Fibroblast of pulmonary artery (primary cell): ENCODE measurements at regions not wholly inside any gene's neighbourhood (a gene's known extent, or its start where the extent isn't known, plus 50 kb on each side); places are given as distances from the start of the nearest gene placed in this dataset.
A peak's percentile ranks its signal among the peaks of the same experiment; 100 is the strongest.

Experiments
- DNase-seq: peaks from one replicate; pipeline ENCODE4 v3.0.0-alpha.2; 2010; ENCODE audit warnings: low read depth
- H3K4me3 ChIP-seq: replicated peaks from 2 replicates; pipeline ENCODE4 v1.5.1; 2011; ENCODE audit warnings: low read depth, mild to moderate bottlenecking, control low read depth, low read length, moderate library complexity
- TF ChIP-seq, protein P1 (sequence below): IDR thresholded peaks from 2 replicates; pipeline ENCODE4 v1.5.1; 2011; ENCODE audit warnings: mild to moderate bottlenecking, control low read depth, low read length, inconsistent platforms; ENCODE audit errors: missing control alignments

DNA sequence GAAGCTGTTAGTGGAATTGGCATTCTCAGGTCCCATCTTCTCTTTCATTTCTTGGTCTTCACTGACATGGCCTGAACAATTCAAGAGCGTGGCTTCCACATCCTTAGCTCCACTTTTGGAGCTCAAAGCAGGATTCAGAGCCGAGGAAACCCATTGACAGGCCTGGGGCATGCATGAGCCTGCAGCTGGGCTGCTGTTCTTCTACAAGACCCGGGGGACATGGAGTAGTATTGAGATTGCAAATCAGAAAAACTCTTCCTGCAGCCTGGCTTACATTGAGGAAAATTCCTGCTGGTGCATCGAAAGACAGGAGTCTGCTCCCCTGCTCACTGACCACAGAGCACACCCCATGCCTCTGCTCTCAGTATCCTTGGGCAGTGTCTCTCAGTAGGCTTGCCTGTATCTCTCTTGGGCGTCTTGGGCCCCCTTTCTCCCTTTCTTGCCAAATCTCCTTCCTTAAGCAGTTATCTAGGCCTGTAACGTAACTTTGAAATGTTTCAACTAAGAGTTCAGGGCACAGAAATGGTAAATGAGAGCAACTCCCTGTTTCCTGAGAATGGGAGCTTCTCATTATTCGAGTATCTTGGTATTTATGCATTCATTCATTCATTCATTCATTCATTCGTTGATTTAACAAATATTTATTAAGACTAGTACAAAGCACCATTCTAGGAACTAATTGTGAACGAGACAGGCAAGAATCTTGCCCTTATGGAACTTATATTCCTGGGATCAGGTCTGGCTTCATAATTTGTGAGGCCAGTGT is 603.6 kb upstream of the CLINT1 start:
- H3K4me3 ChIP-seq = no peak overlapping the region
- no peak for DNase-seq
- TF ChIP-seq, protein P1, sequence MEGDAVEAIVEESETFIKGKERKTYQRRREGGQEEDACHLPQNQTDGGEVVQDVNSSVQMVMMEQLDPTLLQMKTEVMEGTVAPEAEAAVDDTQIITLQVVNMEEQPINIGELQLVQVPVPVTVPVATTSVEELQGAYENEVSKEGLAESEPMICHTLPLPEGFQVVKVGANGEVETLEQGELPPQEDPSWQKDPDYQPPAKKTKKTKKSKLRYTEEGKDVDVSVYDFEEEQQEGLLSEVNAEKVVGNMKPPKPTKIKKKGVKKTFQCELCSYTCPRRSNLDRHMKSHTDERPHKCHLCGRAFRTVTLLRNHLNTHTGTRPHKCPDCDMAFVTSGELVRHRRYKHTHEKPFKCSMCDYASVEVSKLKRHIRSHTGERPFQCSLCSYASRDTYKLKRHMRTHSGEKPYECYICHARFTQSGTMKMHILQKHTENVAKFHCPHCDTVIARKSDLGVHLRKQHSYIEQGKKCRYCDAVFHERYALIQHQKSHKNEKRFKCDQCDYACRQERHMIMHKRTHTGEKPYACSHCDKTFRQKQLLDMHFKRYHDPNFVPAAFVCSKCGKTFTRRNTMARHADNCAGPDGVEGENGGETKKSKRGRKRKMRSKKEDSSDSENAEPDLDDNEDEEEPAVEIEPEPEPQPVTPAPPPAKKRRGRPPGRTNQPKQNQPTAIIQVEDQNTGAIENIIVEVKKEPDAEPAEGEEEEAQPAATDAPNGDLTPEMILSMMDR = no peak

DNA sequence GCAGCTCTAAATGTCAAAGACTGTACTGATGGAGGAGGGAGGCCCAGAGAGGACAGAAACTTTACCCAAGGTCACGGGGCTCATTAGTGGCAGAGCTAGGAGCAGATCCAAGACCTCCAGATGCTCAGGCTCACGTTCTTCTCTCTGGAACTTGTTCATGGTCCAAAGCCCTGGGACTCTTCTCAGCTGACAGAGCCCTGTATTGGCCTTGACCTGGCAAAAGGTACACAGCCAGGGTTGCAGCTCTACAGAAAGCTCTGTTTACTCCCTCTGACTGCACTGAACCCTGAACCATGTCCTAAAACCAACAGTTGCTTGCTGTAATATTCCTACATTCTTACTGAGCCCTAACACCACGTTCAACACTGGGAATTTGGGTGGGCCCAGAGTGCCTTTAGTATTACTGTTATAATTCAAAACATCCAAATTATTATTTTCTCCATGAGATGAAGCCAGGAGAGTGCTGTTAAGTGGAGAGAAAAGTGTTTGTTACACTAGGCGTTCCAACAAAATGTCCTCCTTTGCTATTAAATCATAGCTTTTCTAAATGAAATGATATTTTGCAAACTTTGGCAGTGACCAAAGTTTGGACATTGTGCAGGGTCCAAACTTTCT is 602.4 kb upstream of the CLINT1 start:
- TF ChIP-seq, protein P1 = no peak
- DNase-seq = no peak
- H3K4me3 ChIP-seq = no peak overlapping the region

- TF ChIP-seq, protein P1 = no peak
- no peak overlapping the region for H3K4me3 ChIP-seq
- DNase-seq = no peak
Measured at GRCh38 chr5:158458086-158458485, 599.1 kb upstream of the CLINT1 start.

DNA sequence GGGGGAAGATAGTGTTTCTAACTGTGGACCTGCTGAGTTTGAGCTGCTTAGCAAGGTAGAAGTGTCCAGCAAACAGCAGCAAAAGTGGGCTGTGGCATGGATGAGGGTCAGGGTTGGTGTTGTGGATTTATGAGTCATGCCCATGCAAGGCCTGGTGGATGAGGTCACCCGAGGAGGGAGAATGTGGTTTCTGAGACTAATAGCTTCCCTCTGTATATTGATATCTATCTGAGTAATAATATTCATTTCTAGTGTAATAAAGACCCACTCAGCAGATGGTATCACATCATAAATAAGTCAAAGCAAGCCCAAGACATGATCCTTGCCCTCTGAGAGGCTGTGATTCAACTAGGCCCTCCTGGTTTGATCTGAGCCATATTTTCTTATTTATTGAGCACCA is 597.8 kb upstream of the CLINT1 start:
- TF ChIP-seq, protein P1 = no peak
- no peak overlapping the region for H3K4me3 ChIP-seq
- DNase-seq = peak; percentile 74

GRCh38 chr5:158456241-158456640 is 597.3 kb upstream of the CLINT1 start:
- TF ChIP-seq, protein P1 = no peak

DNA sequence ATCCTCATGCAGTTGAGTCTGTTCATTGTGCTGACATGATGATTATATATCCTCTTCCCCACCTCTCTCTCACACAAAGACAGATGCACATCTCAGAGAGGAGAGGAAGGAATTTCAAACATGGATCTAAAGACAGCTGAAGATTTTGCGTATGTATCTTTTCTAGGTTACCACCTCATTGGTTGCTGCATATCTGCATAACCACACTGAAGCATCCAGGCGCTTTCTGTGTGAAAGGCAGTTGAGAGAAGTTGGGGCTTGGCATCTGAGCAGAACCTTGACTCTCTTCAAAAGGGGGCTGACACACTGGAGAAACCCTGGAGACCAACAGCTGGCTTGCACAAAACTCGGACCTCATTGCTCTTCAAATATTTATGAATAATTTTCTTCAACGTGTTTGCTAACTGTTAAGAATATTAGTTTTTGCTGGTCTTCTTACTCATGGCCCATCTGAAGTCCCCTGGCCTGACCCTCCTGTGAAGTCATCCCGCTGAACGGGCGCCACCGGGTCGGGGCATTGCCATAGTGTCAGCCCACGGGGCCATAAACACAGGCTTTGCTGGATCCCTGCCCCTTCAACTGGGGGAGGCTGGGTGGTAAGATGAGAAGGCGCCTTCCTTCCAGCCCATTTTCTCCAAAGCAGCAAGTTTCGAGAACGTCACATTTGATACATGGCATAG is 593.2 kb upstream of the CLINT1 start:
- no peak for DNase-seq
- TF ChIP-seq, protein P1 = no peak
- H3K4me3 ChIP-seq = no peak overlapping the region

More at GRCh38 chr5:158456241-158456640, 597.3 kb upstream of the CLINT1 start:
- no peak overlapping the region for H3K4me3 ChIP-seq
- DNase-seq = no peak
